Right renal pelvis (tissue), 4 donors: ENCODE measurements at regions not wholly inside any gene's neighbourhood (a gene's known extent, or its start where the extent isn't known, plus 50 kb on each side); places are given as distances from the start of the nearest gene placed in this dataset.
A peak's percentile ranks its signal among the peaks of the same experiment; 100 is the strongest.
"Not testable (repeated sequence)": the region's sequence is repeated elsewhere in the genome, so short reads cannot be mapped to it uniquely, and the experiment has no call there.

Experiments
- DNase-seq, 4 donors: peaks; one replicate each; pipeline ENCODE4 v3.0.0-alpha.2; 2013; ENCODE audit warnings: low read depth in 4 of 4, low spot score in 3 of 4, missing footprints in 1 of 4

- DNase-seq, result no peak
Observed at GRCh38 chr9:24731754-24732153, 186.1 kb upstream of the IZUMO3 start.

- DNase-seq, result no peak
Observed at GRCh38 chr9:24721621-24722020, 175.9 kb upstream of the IZUMO3 start.

- no peak for DNase-seq
Observed at GRCh38 chr9:24712206-24712605, 166.5 kb upstream of the IZUMO3 start.

- DNase-seq, result no peak
Observed at GRCh38 chr9:24708814-24709213, 163.1 kb upstream of the IZUMO3 start.

- DNase-seq, result no peak
Observed at GRCh38 chr9:24698881-24699518, 153.3 kb upstream of the IZUMO3 start.

GRCh38 chr9:24672336-24672735 lies 126.6 kb upstream of the IZUMO3 start:
- DNase-seq, result no peak

GRCh38 chr9:24657387-24657786 lies 111.7 kb upstream of the IZUMO3 start:
- no peak for DNase-seq

GRCh38 chr9:24652181-24652580 lies 106.5 kb upstream of the IZUMO3 start:
- DNase-seq, result no peak

- not testable (repeated sequence) for DNase-seq
Observed at GRCh38 chr9:24628809-24629208, 83.1 kb upstream of the IZUMO3 start.

GRCh38 chr9:24625097-24625496 lies 79.4 kb upstream of the IZUMO3 start:
- DNase-seq, result no peak

GRCh38 chr9:24624481-24624880 lies 78.8 kb upstream of the IZUMO3 start:
- DNase-seq, result no peak

- no peak for DNase-seq
Observed at GRCh38 chr9:24620741-24621140, 75.0 kb upstream of the IZUMO3 start.

- DNase-seq, result peak in 3 of 4 donors; percentile 12 to 28 (median 24)
Observed at GRCh38 chr9:24616863-24617262, 71.2 kb upstream of the IZUMO3 start.

- DNase-seq, result no peak
Observed at GRCh38 chr9:24614070-24614469, 68.4 kb upstream of the IZUMO3 start.

GRCh38 chr9:24608599-24608998 lies 62.9 kb upstream of the IZUMO3 start:
- no peak for DNase-seq

- DNase-seq, result no peak
Observed at GRCh38 chr9:24602693-24603352, 57.1 kb upstream of the IZUMO3 start.
